Muscle of arm (tissue), 1 donor: ENCODE measurements at regions not wholly inside any gene's neighbourhood (a gene's known extent, or its start where the extent isn't known, plus 50 kb on each side); places are given as distances from the start of the nearest gene placed in this dataset.

Experiments used
- DNase-seq: peaks from one replicate; pipeline ENCODE4 v3.0.0-alpha.2; 2013

GRCh38 chr1:90201467-90202358, 206.8 kb downstream of the ZNF326 start:
- no peak for DNase-seq

- no peak for DNase-seq
Measured at GRCh38 chr1:90200646-90201205, 205.8 kb downstream of the ZNF326 start.

GRCh38 chr1:90198616-90199332, 203.9 kb downstream of the ZNF326 start:
- DNase-seq = no peak

- no peak for DNase-seq
Measured at GRCh38 chr1:90193116-90193515, 198.2 kb downstream of the ZNF326 start.

- no peak for DNase-seq
Measured at GRCh38 chr1:90192408-90192807, 197.5 kb downstream of the ZNF326 start.

GRCh38 chr1:90190523-90190922, 195.6 kb downstream of the ZNF326 start:
- no peak for DNase-seq

GRCh38 chr1:90189889-90190288, 195.0 kb downstream of the ZNF326 start:
- DNase-seq = no peak

GRCh38 chr1:90187323-90187585, 192.3 kb downstream of the ZNF326 start:
- no peak for DNase-seq

- DNase-seq = no peak
Measured at GRCh38 chr1:90186506-90187322, 191.8 kb downstream of the ZNF326 start.

GRCh38 chr1:90176530-90176929, 181.6 kb downstream of the ZNF326 start:
- DNase-seq = no peak

GRCh38 chr1:90175490-90176167, 180.7 kb downstream of the ZNF326 start:
- DNase-seq = no peak

GRCh38 chr1:90174246-90174645, 179.3 kb downstream of the ZNF326 start:
- no peak for DNase-seq

- no peak for DNase-seq
Measured at GRCh38 chr1:90162216-90162615, 167.3 kb downstream of the ZNF326 start.

GRCh38 chr1:90161625-90162024, 166.7 kb downstream of the ZNF326 start:
- DNase-seq = no peak

- DNase-seq = no peak
Measured at GRCh38 chr1:90155721-90156487, 161.0 kb downstream of the ZNF326 start.

GRCh38 chr1:90154711-90155110, 159.8 kb downstream of the ZNF326 start:
- no peak for DNase-seq

GRCh38 chr1:90149101-90149500, 154.2 kb downstream of the ZNF326 start:
- no peak for DNase-seq

GRCh38 chr1:90147093-90147492, 152.2 kb downstream of the ZNF326 start:
- no peak for DNase-seq

GRCh38 chr1:90144820-90145219, 149.9 kb downstream of the ZNF326 start:
- no peak for DNase-seq

- no peak for DNase-seq
Measured at GRCh38 chr1:90143591-90143990, 148.7 kb downstream of the ZNF326 start.

GRCh38 chr1:90142697-90143096, 147.8 kb downstream of the ZNF326 start:
- DNase-seq = no peak
